ENCODE measurements at regions not wholly inside any gene's neighbourhood (a gene's known extent, or its start where the extent isn't known, plus 50 kb on each side); places are given as distances from the start of the nearest gene placed in this dataset.
A peak's percentile ranks its signal among the peaks of the same experiment; 100 is the strongest.

GRCh38 chr13:103288114-103288513, 221.9 kb upstream of the SLC10A2 start:
- TF ChIP-seq CTCF (conservative IDR thresholded peaks at IDR 0.05 in 1 of 2, IDR thresholded peaks at IDR 0.05 in 1 of 2; ENCODE audit: low read depth in 1 of 2, low read length in 2 of 2) (no peak), EZH2 (IDR thresholded peaks at IDR 0.05; ENCODE audit: low read length, missing control alignments) (no peak)
- H3K4me2 ChIP-seq (ENCODE audit: extremely low read depth, insufficient read depth, low read length): no peak overlapping the region

GRCh38 chr13:103287659-103288058, 221.4 kb upstream of the SLC10A2 start:
- H3K4me1 ChIP-seq (ENCODE audit: control insufficient read depth, extremely low read depth, insufficient read depth, low read length): no peaks in the 10 kb centered on the region
- no peak overlapping the region for H3K9ac ChIP-seq (ENCODE audit: insufficient read depth, low read length)
- no peaks in the 10 kb centered on the region for H3K27me3 ChIP-seq (ENCODE audit: control insufficient read depth, insufficient read depth, low read length)
- H3K27ac ChIP-seq (ENCODE audit: insufficient read depth, low read length): no peak overlapping the region
- H3K4me2 ChIP-seq (ENCODE audit: extremely low read depth, insufficient read depth, low read length): no peak overlapping the region
- no peak for TF ChIP-seq EZH2 (IDR thresholded peaks at IDR 0.05; ENCODE audit: low read length, missing control alignments)
- H3K79me2 ChIP-seq (ENCODE audit: control insufficient read depth, insufficient read depth, low read length): no peaks in the 10 kb centered on the region
- H2AFZ ChIP-seq (ENCODE audit: low read length): no peak overlapping the region
- no peak overlapping the region for H3K4me3 ChIP-seq (replicated peaks in 1 of 4; ENCODE audit: control extremely low read depth in 1 of 4, insufficient read depth in 1 of 4, low read depth in 3 of 4, low read length in 4 of 4)
- no peaks in the 10 kb centered on the region for H4K20me1 ChIP-seq (ENCODE audit: control insufficient read depth, extremely low read depth, insufficient read depth, low read length)
- H3K9me3 ChIP-seq (ENCODE audit: control insufficient read depth, insufficient read depth, low read depth, low read length): no peaks in the 10 kb centered on the region
- H3K36me3 ChIP-seq (ENCODE audit: control insufficient read depth, insufficient read depth, low read length): no peaks in the 10 kb centered on the region
- DNase-seq (ENCODE audit: low read depth in 2 of 2): peak in 1 of 2 donors; percentile 85

More at GRCh38 chr13:103288114-103288513, 221.9 kb upstream of the SLC10A2 start:
- H3K4me1 ChIP-seq (ENCODE audit: control insufficient read depth, extremely low read depth, insufficient read depth, low read length): no peaks in the 10 kb centered on the region
- H3K9ac ChIP-seq (ENCODE audit: insufficient read depth, low read length): no peak overlapping the region
- H3K36me3 ChIP-seq (ENCODE audit: control insufficient read depth, insufficient read depth, low read length): no peaks in the 10 kb centered on the region
- no peak overlapping the region for H2AFZ ChIP-seq (ENCODE audit: low read length)
- DNase-seq (ENCODE audit: low read depth in 2 of 2): no peak
- no peaks in the 10 kb centered on the region for H3K9me3 ChIP-seq (ENCODE audit: control insufficient read depth, insufficient read depth, low read depth, low read length)
- H3K4me3 ChIP-seq (replicated peaks in 1 of 4; ENCODE audit: control extremely low read depth in 1 of 4, insufficient read depth in 1 of 4, low read depth in 3 of 4, low read length in 4 of 4): no peak overlapping the region
- no peaks in the 10 kb centered on the region for H3K79me2 ChIP-seq (ENCODE audit: control insufficient read depth, insufficient read depth, low read length)
- no peak overlapping the region for H3K27ac ChIP-seq (ENCODE audit: insufficient read depth, low read length)
- no peaks in the 10 kb centered on the region for H3K27me3 ChIP-seq (ENCODE audit: control insufficient read depth, insufficient read depth, low read length)
- no peaks in the 10 kb centered on the region for H4K20me1 ChIP-seq (ENCODE audit: control insufficient read depth, extremely low read depth, insufficient read depth, low read length)

GRCh38 chr13:103284466-103284865, 218.2 kb upstream of the SLC10A2 start:
- Histone ChIP-seq H3K9me3 (ENCODE audit: control insufficient read depth, insufficient read depth, low read depth, low read length) (no peaks in the 10 kb centered on the region), H3K79me2 (ENCODE audit: control insufficient read depth, insufficient read depth, low read length) (no peaks in the 10 kb centered on the region), H2AFZ (ENCODE audit: low read length) (no peak overlapping the region), H3K27me3 (ENCODE audit: control insufficient read depth, insufficient read depth, low read length) (no peaks in the 10 kb centered on the region), H3K4me2 (ENCODE audit: extremely low read depth, insufficient read depth, low read length) (no peak overlapping the region), H3K4me1 (ENCODE audit: control insufficient read depth, extremely low read depth, insufficient read depth, low read length) (no peaks in the 10 kb centered on the region), H3K9ac (ENCODE audit: insufficient read depth, low read length) (no peak overlapping the region), H3K4me3 (replicated peaks in 1 of 4; ENCODE audit: control extremely low read depth in 1 of 4, insufficient read depth in 1 of 4, low read depth in 3 of 4, low read length in 4 of 4) (no peak overlapping the region), H3K27ac (ENCODE audit: insufficient read depth, low read length) (no peak overlapping the region), H3K36me3 (ENCODE audit: control insufficient read depth, insufficient read depth, low read length) (no peaks in the 10 kb centered on the region), H4K20me1 (ENCODE audit: control insufficient read depth, extremely low read depth, insufficient read depth, low read length) (no peaks in the 10 kb centered on the region)
- TF ChIP-seq EZH2 (IDR thresholded peaks at IDR 0.05; ENCODE audit: low read length, missing control alignments) (no peak), CTCF (conservative IDR thresholded peaks at IDR 0.05 in 1 of 2, IDR thresholded peaks at IDR 0.05 in 1 of 2; ENCODE audit: low read depth in 1 of 2, low read length in 2 of 2) (no peak)
- no peak for DNase-seq (ENCODE audit: low read depth in 2 of 2)
